ENCODE measurements at regions not wholly inside any gene's neighbourhood (a gene's known extent, or its start where the extent isn't known, plus 50 kb on each side); places are given as distances from the start of the nearest gene placed in this dataset.

DNA sequence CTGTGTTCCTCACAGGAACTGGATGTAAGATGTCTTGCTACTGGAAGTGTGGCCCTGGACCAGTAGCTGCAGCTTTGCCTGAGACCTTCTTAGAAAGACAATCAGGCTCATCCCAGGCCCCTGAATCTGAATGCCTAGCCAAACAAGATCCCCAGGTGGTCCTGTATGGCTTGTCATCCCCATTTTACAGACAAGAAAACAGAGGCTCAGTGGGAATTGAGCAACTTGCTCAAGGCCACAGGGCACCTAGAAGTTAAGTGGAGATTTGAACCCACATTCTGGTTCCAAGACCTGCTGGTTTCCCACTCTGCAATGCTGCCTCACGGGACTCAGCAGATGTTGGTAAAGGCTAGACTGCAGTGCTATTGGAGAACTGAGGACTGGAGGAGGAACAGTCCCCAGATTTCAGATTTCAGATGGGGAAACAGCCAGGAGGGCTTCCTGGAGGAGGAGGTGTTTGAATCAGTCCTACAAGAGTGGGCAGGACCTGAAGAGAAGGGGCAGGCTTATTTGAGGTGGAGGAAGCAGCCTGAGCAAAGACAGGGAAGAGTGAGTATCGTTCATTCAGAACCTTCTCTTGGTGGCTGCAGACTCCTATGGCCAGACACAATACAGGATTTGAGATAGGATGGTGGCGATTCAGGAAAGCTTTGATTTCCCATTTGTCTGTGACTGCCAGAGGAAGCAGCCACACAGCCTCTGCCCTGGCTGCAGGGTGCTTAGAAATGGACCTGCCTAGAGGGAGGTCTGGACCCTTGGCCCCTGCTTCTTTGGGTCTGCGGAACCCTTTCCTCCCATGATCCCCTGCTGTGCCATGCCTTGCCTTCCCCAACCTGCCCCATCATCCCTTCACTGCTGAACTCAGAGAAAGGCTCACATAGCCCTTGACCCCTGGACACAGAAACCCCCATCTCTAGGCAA lies 233.4 kb upstream of the NLRP1 start:
- H3K4me3 ChIP-seq (ENCODE audit: low read depth, low read length): no peak overlapping the region
- H3K36me3 ChIP-seq (replicated peaks): no peaks in the 10 kb centered on the region
- TF ChIP-seq, protein P1, sequence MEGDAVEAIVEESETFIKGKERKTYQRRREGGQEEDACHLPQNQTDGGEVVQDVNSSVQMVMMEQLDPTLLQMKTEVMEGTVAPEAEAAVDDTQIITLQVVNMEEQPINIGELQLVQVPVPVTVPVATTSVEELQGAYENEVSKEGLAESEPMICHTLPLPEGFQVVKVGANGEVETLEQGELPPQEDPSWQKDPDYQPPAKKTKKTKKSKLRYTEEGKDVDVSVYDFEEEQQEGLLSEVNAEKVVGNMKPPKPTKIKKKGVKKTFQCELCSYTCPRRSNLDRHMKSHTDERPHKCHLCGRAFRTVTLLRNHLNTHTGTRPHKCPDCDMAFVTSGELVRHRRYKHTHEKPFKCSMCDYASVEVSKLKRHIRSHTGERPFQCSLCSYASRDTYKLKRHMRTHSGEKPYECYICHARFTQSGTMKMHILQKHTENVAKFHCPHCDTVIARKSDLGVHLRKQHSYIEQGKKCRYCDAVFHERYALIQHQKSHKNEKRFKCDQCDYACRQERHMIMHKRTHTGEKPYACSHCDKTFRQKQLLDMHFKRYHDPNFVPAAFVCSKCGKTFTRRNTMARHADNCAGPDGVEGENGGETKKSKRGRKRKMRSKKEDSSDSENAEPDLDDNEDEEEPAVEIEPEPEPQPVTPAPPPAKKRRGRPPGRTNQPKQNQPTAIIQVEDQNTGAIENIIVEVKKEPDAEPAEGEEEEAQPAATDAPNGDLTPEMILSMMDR (IDR thresholded peaks at IDR 0.05; ENCODE audit: low read depth, low read length, missing control alignments): no peak
- H3K27me3 ChIP-seq (replicated peaks): no peaks in the 10 kb centered on the region
- no peak overlapping the region for H3K27ac ChIP-seq
- in situ Hi-C loops (cut with HindIII; ENCODE audit: low pct_ligation_motif_present, low sequenced_read_pairs): no loop called here
- no peak for DNase-seq

DNA sequence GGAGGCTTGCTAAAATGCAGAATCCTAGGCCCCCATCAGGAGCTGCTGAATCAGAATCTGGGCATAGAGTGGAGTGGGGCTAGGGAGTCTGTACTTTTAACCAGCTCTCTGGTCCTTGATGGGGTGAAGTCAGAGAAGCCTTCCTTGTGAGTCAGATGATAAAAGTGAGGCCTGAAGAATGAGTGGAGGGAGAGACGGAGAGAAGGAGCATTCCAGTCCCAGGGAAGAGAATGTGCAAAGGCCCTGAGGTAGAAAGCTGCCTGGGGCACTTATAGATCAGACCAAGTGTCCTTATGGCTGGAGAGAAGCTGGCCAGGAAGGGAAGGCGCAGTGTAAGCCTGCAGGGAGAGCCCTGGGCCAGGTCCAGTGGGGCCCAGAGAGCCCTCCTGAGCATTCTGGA lies 235.1 kb upstream of the NLRP1 start:
- in situ Hi-C loops (cut with HindIII; ENCODE audit: low pct_ligation_motif_present, low sequenced_read_pairs): no loop called here
- TF ChIP-seq, protein P1 (IDR thresholded peaks at IDR 0.05; ENCODE audit: low read depth, low read length, missing control alignments): no peak
- Histone ChIP-seq H3K4me3 (ENCODE audit: low read depth, low read length) (no peak overlapping the region), H3K27me3 (replicated peaks) (no peaks in the 10 kb centered on the region), H3K36me3 (replicated peaks) (no peaks in the 10 kb centered on the region), H3K27ac (no peak overlapping the region)
- DNase-seq: no peak

DNA sequence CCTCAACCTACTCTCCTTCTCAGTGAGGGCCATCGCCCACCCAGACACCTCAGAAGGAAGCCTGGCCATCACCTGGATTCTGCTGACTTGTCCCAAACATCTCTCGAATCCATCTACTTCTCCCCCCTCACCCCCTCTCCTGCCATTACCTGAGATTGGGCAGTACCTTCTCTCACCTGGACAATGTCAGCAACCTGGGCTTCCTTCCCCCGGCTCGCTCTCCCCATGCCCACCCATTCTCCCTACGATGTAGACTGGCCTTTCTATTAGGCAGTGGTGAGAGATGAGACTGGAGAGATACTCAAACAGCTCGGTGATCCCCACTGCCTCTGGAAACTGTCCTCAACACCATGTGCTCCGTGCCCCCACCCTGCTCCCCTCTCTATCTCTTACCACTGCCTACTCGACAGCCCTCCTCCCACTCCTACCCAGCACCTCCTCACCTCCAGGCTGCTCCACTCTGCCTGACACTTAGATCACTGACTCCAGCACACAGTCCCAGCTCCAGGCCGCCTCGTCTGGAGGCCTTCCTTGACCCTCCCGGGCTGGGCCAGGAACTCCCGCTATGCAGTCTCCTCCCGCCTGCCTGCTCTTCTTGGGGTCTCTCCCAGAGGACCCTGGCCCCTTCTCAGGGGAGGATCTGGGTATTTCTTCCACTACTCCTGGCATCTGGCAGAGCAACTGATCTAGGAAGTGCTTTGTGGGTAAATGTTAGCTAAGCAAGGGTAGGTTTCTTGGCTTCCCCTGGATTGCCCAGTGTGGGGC lies 235.8 kb upstream of the NLRP1 start:
- no peak overlapping the region for H3K27ac ChIP-seq
- in situ Hi-C loops (cut with HindIII; ENCODE audit: low pct_ligation_motif_present, low sequenced_read_pairs): no loop called here
- no peak for DNase-seq
- no peaks in the 10 kb centered on the region for H3K27me3 ChIP-seq (replicated peaks)
- H3K36me3 ChIP-seq (replicated peaks): no peaks in the 10 kb centered on the region
- H3K4me3 ChIP-seq (ENCODE audit: low read depth, low read length): no peak overlapping the region
- TF ChIP-seq, protein P1 (IDR thresholded peaks at IDR 0.05; ENCODE audit: low read depth, low read length, missing control alignments): no peak

DNA sequence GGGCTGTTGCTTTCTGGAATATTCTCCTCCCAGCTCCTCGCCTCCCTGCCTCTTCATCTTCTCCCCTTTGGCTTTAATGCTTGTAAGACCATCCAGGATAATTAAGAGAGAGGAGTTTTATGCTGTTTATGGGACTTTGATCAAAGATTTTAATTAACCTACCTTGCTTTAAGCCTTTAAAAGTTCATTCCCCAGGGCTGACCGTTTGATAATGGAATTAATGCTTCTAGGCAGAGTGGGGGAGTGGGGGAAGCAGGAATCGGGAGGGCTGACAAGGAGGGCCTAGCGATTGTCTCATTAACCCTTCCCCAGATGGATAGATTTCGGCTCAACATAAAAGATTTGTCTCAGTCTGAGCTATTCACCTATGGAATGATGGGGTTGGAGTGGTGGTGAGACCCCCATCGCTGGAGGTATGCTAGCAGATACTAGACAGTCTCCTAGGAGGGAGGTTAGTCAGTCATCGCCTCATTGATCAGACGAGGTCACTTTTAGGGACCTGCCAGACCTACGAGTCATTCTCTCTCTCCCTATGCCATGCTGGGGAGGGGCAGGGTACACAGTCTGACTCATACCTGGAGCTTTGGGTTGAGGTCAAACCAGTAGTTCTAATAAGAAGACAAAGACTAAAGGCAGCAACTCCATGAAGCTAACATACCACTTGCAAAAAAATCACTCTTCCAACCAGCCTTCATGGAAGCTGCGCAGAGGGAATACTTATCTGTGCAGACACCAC lies 236.6 kb upstream of the NLRP1 start:
- Histone ChIP-seq H3K27me3 (replicated peaks) (no peaks in the 10 kb centered on the region), H3K4me3 (ENCODE audit: low read depth, low read length) (no peak overlapping the region), H3K27ac (no peak overlapping the region), H3K36me3 (replicated peaks) (no peaks in the 10 kb centered on the region)
- in situ Hi-C loops (cut with HindIII; ENCODE audit: low pct_ligation_motif_present, low sequenced_read_pairs): no loop called here
- no peak for DNase-seq
- TF ChIP-seq, protein P1 (IDR thresholded peaks at IDR 0.05; ENCODE audit: low read depth, low read length, missing control alignments): no peak

DNA sequence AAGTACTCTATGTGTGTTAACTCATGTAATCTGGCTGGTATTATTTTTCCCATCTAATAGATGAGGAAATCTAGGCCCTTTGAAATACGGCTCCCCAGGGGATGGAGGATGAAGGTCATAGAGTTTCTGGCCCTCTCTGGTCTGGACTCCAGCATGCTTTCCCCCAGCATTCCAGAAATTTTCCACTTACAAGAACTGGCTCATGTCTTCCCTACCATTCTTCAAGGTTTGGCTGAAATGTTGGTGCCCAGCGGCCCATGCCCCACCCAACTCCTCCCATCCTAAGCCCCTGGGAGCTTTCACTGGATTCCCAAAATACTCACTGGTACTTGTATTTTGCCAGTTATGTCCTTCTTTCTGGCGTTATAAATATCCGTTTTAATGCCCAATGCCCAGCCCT lies 237.5 kb upstream of the NLRP1 start:
- TF ChIP-seq, protein P1 (IDR thresholded peaks at IDR 0.05; ENCODE audit: low read depth, low read length, missing control alignments): no peak
- DNase-seq: no peak
- Histone ChIP-seq H3K36me3 (replicated peaks) (no peaks in the 10 kb centered on the region), H3K4me3 (ENCODE audit: low read depth, low read length) (no peak overlapping the region), H3K27me3 (replicated peaks) (no peaks in the 10 kb centered on the region), H3K27ac (no peak overlapping the region)
- in situ Hi-C loops (cut with HindIII; ENCODE audit: low pct_ligation_motif_present, low sequenced_read_pairs): no loop called here
